ENCODE measurements at regions not wholly inside any gene's neighbourhood (a gene's known extent, or its start where the extent isn't known, plus 50 kb on each side); places are given as distances from the start of the nearest gene placed in this dataset.
"Not testable (repeated sequence)": the region's sequence is repeated elsewhere in the genome, so short reads cannot be mapped to it uniquely, and the experiment has no call there.

DNA sequence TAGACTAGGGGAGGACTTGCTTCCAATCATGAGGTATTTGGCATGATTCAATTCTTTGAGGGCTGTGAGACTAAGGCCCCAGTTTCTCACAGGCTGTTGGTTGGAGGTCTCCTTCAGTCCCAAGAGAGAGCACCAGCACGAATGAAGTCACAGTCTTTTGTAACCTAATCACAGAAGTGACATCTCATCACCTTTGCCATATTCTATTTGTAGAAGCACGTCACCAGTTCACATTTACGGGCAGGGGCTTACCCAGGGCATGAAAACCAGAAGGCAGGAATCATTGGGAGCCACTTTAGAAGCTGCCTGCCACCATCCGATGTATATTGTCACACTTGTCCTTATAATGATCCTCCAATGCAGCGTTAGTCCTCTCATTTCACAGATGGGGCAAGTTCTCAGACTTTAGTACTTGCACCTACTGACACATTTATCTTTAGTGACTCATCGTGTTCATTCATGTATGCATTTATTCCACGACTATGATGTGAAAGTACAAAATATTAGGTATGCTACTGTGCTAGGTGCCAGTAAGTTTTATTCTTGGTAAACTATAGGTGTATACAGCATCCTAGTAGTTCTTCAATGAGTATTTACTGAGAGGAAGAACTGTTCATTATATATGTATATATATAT is 163.8 kb upstream of the PGRMC2 start:
- DNase-seq (ENCODE audit: low spot score) = no peak

DNA sequence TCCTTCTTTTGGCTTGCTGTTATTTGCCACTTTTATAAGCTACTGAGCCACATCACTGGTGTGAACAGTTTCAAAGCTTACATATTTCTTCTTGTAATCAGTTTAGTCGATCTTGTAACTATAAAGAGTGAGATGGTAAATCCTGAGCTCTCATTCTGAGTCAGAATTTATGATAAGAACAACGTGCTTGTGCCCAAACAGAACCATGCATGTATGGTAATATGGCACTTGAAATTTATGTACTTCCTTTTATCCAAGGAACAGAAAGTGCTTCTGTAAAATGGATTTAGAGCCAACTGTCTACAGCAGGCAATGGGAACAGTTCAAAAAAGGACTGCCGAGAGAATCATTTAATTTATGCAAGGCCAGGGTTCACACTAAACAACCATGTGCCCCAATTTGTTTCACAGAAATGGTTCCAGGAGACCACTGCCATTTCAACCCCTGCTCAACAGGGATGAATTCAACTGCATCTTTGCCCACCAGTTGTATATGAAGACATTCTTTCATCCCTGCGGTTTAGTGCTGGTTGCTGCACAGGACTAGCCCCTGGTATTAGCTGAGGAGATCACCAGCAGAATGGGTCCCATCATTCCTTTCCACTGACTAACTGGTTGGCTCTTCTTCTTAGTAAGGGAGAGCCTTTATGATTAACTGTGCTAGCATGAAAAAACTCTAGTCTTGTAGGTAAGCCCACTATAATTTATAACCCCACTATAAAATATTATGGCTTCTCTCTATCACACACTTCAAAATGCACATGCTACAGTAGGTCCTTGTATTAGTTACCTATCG is 162.9 kb upstream of the PGRMC2 start:
- no peak for DNase-seq (ENCODE audit: low spot score)

DNA sequence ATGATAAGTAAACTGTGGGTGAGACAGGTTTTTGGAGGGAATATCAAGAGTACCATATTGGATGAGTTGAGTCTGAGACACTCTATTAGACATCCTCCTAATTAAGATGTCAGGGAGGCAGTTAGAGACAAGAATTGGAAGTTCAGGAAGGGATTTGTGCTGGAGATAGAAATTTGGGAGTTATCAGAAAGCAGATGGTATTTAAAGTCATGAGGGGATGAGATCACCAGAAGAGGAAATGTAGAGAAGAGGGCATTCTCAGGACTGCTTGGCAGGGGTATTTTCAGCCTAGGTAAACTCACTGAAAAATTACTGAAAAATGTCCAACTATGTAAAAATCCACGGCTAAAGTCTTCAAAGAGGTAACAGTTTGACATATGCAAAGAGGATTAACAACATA is 161.6 kb upstream of the PGRMC2 start:
- no peak for DNase-seq (ENCODE audit: low spot score)

DNA sequence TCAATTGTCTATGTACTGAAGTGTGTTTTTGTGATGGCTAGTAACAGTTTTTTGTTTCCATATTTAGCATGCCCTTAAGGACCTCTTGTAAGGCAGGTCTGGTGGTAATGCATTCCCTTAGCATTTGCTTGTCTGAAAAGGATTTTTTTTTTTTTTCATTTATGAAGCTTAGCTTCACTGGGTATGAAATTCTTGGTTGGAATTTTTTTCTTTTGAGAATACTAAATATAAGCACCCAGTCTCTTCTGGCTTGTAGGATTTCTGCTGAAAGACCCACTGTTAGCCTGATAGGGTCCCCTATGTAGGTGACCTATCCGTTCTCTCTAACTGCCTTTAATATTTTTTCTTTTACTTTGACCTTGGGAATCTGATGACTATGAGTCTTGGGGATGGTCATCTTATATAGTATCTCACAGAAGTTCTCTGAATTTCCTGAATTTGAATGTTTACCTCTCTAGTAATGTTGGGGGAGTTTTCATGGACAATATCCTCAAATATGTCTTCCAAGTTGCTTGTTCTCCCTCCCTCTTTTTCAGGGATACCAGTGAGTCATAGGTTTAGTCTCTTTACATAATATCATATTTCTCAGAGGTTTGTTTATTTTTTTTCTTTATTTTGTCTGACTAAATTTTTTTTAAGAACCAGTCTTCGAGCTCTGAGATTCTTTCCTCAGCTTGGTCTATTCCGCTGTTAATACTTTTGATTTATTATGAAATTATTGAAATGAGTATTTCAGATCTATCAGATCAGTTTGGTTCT is 157.1 kb upstream of the PGRMC2 start:
- no peak for DNase-seq (ENCODE audit: low spot score)

DNA sequence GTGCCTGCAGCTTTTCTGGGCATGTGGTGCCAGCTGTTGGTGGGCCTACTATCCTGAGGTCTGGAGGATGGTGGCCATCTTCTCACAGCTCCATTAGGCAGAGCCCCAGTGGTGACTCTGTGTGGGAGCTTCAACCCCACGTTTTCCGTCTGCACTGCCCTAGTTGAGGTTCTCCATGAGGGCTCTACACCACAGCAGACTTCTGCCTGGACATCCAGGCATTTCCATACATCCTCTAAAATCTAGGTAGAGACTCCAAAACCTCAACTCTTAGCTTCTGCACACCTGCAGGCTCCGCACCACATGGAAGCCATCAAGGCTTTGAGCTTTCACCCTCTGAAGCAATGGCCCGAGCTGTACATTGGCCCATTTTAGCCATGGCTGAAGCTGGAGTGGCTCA is 153.3 kb upstream of the PGRMC2 start:
- no peak for DNase-seq (ENCODE audit: low spot score)

DNA sequence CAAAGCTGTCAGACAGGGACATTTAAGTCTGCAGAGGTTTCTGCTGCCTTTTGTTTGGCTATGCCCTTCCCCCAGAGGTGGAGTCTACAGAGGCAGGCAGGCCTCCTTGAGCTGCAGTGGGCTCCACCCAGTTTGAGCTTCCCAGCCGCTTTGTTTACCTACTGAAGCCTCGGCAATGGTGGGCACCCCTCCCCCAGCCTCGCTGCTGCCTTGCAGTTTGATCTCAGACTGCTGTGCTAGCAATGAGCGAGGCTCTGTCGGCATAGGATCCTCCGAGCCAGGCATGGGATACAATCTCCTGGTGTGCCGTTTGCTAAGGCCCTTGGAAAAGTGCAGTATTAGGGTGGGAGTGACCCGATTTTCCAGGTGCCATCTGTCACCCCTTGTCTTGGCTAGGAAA is 149.4 kb upstream of the PGRMC2 start:
- DNase-seq (ENCODE audit: low spot score) = not testable (repeated sequence)

DNA sequence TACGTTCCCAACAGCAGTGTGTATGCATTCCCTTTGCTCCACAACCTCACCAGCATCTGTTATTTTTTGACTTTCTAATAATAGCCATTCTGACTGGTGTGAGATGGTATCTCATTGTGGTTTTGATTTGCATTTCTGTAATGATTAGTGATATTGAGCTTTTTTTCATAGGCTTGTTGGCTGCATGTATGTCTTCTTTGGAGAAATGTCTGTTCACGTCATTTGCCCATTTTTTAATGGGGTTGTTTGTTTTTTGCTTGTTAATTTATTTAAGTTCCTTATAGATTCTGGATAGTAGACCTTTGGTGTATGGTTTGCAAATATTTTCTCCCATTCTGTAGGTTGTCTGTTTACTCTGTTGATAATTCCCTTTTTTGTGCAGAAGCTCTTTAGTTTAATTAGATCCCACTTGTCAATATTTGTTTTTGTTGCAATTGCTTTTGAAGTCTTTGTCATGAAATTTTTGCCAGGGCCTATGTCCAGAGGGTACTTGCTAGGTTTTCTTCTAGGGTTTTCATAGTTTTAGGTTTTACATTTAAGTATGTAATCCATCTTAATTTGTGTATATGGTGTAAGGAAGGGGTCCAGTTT is 141.5 kb upstream of the PGRMC2 start:
- not testable (repeated sequence) for DNase-seq (ENCODE audit: low spot score)

DNA sequence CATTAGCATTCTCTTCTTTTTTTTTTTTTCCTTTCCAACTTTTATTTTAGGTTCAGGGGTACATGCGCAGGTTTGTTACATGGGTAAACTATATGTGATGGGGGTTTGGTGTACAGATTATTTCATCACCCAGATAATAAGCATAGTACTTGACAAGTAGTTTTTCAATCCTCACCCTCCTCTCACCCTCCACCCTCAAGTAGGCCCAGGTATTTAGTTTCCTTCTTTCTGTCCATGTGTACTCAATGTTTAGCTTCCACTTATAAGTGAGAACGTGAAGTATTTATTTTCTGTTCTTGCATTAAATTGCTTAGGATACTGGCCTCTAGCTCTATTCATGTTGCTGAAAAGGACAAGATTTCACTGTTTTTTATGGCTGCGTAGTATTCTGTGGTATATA is 140.8 kb upstream of the PGRMC2 start:
- DNase-seq (ENCODE audit: low spot score) = no peak

DNA sequence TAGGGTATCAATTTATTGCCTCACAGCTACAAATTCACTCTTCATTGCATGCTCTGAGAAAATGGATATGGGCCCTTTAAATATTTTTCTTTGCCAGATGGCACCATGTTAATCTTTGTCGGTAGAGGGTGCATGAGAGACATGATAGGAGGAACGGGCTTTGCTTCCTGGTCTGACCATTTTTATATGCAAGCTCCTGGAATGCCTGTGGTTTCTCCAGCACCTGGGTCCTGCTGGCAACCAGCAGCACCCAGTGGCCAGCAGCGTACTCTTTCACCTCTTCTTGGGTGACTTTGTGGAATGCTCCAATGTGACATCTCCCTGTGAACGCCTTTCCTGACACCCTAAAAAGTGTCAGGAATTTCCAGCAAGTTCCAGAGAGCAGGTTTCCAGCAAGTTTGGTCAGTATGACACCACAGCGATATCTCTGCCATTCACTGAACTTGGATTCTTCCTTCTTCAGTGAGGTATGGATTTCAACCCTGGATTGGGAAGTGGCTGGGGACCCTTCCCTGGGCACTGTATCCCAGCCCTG is 140.3 kb upstream of the PGRMC2 start:
- DNase-seq (ENCODE audit: low spot score) = no peak

DNA sequence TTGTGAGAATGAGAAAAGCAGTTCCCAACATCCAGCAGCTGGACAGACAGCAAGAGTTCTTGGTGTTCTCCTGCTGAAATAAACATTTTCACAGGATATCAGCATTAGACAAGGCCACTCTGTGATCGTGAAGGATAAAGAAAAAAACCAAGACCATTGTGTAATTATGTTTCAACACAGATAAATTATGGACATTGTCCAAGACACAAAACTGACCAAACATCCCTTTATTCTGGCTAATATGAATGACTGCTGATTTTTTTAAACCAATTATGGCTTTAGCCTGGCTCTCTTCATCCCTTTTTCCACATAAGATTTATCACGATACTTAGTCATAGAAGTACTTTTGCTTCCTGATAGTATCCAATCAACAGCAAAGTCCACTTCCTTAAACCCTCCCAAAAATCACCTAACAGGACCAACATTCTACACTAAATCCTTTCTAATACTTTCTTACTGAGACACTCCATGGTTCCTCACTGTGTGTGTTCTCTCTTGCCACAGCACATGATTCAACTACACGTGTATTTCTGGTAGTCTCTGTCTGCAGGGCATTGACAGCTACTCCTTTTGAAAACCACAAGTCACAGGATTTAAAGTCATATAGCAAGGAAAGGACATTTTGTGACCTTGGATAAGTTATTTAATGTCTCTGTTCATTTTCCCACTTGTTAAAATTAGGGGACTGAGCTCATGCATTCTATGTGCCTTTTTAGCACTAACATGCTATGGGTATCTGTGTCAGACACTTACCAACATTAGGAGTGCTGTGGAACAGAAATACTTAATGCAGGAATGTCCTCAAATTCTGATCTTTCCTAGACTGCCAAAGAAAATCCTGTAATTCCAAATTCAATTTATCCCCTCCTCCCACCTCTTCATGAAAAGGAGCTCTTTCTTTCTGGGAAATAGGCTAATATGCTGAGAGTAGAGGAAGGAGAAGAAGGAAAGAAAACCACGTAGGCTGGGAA is 137.2 kb upstream of the PGRMC2 start:
- no peak for DNase-seq (ENCODE audit: low spot score)

DNA sequence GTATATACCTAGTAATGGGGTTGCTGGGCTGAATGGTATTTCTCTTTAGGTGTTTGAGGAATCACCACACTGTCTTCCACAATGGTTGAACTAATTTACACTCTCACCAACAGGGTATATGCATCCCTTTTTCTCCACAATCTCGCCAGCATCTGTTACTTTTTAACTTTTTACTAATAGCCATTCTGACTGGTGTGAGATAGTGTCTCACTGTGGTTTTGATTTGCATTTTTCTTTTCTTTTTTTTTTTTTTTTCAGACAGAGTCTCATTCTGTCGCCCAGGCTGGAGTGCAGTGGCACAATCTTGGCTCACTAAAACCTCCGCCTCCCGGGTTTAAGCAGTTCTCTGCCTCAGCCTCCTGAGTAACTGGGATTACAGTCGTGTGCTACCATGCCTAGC is 134.7 kb upstream of the PGRMC2 start:
- DNase-seq (ENCODE audit: low spot score) = not testable (repeated sequence)

DNA sequence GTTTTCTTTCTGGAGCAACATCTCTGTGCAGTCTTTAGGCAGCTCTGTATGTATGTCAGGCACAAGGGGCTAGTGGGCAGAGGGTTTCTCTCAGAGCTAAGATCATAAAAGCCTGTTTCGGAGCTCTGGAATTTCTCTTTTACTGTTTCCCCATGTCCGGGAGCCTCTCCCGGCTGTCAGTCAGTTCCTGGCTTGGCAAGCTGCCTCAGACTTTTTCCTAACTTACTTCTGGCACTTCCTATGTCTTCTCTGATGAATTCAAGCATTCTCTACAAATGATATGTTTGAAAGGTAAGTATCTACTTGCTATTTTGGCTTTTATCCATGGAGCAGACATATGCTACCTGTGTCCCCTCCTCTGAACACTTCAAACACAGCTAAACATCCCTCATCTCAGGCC is 129.3 kb upstream of the PGRMC2 start:
- no peak for DNase-seq (ENCODE audit: low spot score)

DNA sequence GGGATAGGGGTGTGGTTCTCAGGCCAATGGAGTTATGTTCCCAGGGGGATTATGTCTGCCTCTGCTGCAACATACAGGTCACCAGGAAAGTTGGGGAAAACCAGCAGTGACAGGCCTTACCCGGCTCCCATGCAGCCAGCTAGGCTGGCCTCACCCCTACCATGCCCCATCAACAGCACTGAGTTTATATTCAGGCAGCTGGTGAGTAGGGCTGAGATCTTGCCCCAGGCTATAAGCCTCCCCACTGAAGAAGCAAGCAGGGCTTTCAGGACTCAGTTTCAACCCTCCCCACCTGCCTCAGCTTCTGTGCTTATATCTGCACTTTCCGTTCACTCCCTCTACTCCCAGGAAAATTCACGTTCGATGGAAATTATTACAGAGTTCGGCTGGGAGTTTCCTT is 122.4 kb upstream of the PGRMC2 start:
- no peak for DNase-seq (ENCODE audit: low spot score)

DNA sequence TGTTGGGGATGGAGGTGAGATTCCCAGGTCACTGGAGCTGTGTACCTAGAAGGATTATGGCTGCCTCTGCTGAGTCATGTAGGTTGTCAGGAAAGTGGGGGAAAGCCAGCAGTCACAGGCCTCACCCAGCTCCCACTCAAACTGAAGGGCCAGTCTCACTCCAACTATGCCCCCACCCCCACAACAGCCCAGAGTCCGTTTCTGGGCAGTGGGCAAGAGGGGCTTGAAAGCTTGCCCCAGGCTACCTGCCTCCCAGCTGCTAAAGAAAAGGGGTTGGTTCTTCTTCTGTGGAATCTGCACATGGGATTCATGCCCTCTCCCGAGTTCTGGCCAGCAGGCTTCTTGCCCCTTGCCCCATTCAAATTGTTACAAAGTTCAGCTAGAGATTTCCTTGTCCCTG is 116.0 kb upstream of the PGRMC2 start:
- no peak for DNase-seq (ENCODE audit: low spot score)

DNA sequence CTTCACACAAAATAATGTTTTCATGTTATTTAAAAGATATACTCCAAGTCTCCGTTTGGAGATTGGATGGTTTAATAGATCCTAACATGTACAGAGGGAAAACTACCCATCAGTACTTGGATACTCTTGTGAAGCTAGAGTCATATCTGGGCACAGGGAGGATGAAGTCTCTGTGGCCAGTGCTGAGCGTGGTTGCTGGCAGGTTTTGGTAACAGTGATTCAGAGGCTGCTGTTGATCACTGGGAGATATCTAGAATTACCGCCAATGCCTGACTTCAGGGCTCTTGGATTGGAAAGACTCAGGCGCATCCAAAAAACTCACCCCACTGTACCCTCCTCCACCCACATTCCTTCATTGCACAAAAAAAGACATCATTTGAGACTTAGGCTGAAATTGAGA is 107.2 kb upstream of the PGRMC2 start:
- DNase-seq (ENCODE audit: low spot score) = no peak

DNA sequence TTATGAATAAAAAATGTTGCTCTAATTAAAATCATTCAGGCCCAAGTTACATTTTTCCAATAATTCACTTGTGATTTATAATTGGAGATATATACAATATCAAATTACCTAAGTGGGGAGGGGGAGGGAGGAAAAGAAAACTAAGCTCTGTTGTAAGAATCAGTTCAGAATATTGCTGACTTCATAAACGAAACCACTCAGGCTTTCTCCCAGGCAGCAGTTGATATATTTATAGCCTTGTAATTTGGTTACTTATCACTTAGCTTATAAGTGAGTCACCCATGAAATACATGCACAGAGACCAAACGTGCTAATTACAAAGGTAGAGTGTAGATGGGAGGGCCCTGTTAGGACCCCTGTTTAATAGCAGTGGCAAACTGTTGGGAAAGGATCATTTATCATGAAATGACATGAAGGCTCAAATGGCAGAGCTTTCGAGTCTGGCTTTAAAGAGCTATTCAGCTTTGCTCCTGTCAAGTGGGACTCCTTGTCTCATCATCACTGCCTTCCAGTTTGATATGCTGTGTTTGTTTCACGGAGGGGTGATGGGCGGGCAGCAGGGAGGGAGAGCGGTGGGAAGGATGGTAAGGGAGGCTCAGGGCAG is 105.6 kb upstream of the PGRMC2 start:
- DNase-seq (ENCODE audit: low spot score) = no peak

DNA sequence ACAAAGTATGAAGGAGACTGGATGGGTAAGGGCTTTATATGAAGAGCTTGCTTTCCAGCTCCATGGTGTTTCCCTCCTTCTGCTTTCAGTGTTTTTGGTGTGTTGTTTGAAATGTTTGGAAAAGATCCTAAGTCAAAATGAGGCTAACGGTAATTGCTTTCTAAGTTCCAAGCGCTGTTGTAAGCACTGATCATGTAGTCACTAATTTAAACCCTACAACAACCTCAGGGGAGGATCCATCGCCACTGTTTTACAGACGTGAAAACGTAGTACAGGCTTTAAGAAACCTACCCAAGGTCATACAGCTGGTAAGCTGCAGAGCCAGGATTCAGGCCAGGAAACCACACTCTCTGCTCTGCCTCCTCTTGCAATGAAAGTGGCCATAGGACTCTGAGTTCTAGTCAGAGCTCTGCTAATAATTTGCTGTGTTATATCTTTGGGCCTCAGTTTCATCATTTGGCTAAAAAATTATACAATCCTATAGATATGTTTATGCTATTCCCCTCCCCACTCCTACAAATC is 102.9 kb upstream of the PGRMC2 start:
- DNase-seq (ENCODE audit: low spot score) = no peak

DNA sequence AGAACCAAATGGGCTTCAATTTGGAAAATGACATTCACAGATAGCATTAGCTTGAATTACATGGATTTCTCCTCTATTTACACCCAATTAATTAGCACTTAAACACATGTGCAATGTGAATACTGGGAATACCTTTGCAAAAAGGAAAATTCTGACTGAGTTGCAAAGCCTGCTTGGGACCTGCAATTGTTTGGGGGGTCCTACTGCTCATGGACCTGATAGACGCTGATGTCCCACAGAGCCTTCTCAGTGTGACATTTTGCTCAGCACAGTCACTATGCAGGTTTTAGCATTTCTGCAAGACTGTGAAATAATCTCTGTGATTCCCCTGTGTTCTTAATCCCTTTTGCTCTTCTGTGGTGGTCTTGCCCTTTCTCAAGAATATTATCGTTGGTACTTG is 101.2 kb upstream of the PGRMC2 start:
- no peak for DNase-seq (ENCODE audit: low spot score)

DNA sequence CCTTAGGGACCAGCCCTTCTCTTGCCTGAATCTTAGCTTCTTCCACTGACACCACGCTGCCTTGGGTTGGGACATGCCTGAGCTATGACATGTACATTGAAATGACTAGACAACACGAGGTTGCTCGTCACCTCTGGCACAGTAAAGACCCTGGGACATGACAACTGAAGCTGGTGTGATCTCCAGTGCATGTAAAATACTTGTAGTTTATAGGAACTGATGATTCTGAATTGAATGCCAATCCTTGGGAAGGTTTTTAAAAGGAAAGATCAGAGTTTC is 100.7 kb upstream of the PGRMC2 start:
- DNase-seq (ENCODE audit: low spot score) = no peak

DNA sequence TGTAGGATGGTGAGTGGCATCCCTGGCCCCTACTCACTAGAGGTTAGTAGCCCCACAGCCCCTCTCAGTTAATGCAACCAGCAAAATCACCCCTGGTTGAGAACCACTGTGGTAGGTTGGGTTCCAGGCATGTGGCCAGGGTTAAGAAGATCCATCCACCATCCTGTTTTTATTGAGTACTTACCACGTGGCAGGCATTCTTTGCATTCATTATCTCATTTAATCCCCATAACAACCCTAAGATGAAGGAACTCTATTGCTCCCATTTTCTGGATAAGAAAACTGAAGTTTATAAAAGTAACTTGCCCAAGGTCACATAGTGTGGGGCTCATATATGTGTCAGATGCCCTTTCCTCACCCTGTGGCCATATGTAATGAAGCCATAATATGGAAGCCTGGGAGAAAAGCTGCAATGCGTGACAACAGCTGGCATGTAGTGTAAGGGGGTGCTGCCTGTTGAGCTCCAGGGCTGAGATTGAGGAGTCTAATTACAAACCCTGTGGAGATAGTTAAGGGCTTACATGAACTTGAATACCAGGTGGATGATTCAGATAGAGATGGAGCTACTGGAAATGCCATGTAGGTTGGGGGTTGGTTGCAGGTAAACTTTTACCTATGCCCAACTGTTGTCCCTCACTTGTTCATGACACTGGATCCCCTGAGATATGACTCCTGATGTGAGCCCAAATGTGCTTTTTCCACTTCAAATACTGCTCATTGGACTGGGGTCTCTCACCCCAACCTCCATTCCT is 100.2 kb upstream of the PGRMC2 start:
- DNase-seq (ENCODE audit: low spot score) = no peak
